Upper lobe of left lung (tissue), 4 donors: ENCODE measurements at regions not wholly inside any gene's neighbourhood (a gene's known extent, or its start where the extent isn't known, plus 50 kb on each side); places are given as distances from the start of the nearest gene placed in this dataset.

Experiments used
- POLR2A ChIP-seq, 4 donors: fragments of 450-650 bp; IDR thresholded peaks; one replicate each; pipeline ENCODE4 v1.5.1; 2016 to 2017; ENCODE audit warnings: antibody characterized with exemption in 4 of 4, mild to moderate bottlenecking in 2 of 4
- POLR2AphosphoS5 ChIP-seq, 2 donors: sonication (generic); formaldehyde crosslinking; IDR thresholded peaks; one replicate each; pipeline ENCODE4 v1.5.1; 2017; ENCODE audit warnings: antibody characterized with exemption in 2 of 2
- TF ChIP-seq, protein P1 (sequence below), 6 experiments: fragments of 450-650 bp in 4 of 6; fragments of 200-600 bp in 2 of 6; sonication (generic) in 2 of 6; IDR thresholded peaks; one replicate each; pipeline ENCODE4 v1.5.1; 2016 to 2019; ENCODE audit warnings: antibody characterized with exemption in 6 of 6

DNA sequence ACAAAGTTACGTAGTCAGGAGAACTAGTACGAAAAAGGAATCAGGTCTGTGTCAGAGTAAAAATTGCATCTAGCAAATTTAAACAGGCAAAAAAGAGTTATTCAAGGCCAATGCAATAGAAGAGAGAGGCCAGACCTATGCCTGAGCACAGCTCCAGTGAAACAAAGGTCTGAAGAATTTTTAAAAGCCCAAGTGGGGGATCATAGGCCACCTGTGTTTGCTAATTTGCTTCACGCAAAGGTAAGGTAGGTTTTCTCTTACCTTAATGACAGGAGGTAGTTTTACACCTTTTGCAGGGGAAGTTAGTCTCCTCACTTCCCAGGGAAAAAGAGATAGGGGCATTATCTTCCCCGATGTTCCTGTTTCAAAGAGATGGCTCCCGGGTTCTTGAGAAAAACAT is 448.6 kb upstream of the TECRL start:
- TF ChIP-seq, protein P1, sequence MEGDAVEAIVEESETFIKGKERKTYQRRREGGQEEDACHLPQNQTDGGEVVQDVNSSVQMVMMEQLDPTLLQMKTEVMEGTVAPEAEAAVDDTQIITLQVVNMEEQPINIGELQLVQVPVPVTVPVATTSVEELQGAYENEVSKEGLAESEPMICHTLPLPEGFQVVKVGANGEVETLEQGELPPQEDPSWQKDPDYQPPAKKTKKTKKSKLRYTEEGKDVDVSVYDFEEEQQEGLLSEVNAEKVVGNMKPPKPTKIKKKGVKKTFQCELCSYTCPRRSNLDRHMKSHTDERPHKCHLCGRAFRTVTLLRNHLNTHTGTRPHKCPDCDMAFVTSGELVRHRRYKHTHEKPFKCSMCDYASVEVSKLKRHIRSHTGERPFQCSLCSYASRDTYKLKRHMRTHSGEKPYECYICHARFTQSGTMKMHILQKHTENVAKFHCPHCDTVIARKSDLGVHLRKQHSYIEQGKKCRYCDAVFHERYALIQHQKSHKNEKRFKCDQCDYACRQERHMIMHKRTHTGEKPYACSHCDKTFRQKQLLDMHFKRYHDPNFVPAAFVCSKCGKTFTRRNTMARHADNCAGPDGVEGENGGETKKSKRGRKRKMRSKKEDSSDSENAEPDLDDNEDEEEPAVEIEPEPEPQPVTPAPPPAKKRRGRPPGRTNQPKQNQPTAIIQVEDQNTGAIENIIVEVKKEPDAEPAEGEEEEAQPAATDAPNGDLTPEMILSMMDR (IDR thresholded peaks at IDR 0.05): no peak
- no peak for TF ChIP-seq POLR2AphosphoS5 (IDR thresholded peaks at IDR 0.05)
- no peak for TF ChIP-seq POLR2A (IDR thresholded peaks at IDR 0.05)
